22Rv1 (cell line): ENCODE measurements at regions not wholly inside any gene's neighbourhood (a gene's known extent, or its start where the extent isn't known, plus 50 kb on each side); places are given as distances from the start of the nearest gene placed in this dataset.

Source experiments
- CTCF ChIP-seq: fragments of 450-650 bp; IDR thresholded peaks from 2 replicates; pipeline ENCODE4 v1.5.1; 2017; ENCODE audit warnings: mild to moderate bottlenecking
- ZFX ChIP-seq: fragments of 450-650 bp; IDR thresholded peaks from 2 replicates; pipeline ENCODE4 v1.6.1; 2017; ENCODE audit warnings: antibody characterized with exemption, borderline replicate concordance

GRCh38 chr7:149580328-149580727 lies 82.7 kb upstream of the ZNF746 start:
- TF ChIP-seq CTCF (no peak), ZFX (no peak)
